GM23338 (cell line): ENCODE measurements at regions not wholly inside any gene's neighbourhood (a gene's known extent, or its start where the extent isn't known, plus 50 kb on each side); places are given as distances from the start of the nearest gene placed in this dataset.

Source experiments
- ATAC-seq: fragments of 200-7000 bp; cut with Tn5 transposase; 3 replicates; pipeline ENCODE4 v1.9.1; 2020
- DNase-seq: peaks from one replicate; pipeline ENCODE4 v3.0.0-alpha.2; 2015; ENCODE audit warnings: low spot score
- H2AFZ ChIP-seq: fragments of 200-600 bp; sonication (generic); 2 replicates; pipeline ENCODE4 v1.8.0; 2016; ENCODE audit warnings: antibody characterized with exemption, mild to moderate bottlenecking, moderate library complexity
- H3F3A ChIP-seq: fragments of 200-600 bp; sonication (generic); replicated peaks from 2 replicates; pipeline ENCODE4 v1.8.0; 2017; ENCODE audit warnings: antibody characterized with exemption, mixed run types, low read depth
- H3K27ac ChIP-seq: fragments of 200-600 bp; sonication (generic); 2 replicates; pipeline ENCODE4 v1.6.1; 2016; ENCODE audit warnings: low read depth
- H3K27me3 ChIP-seq: fragments of 200-600 bp; sonication (generic); 2 replicates; pipeline ENCODE4 v1.8.0; 2016; ENCODE audit warnings: mild to moderate bottlenecking, mixed run types, moderate library complexity; ENCODE audit not compliant: insufficient read depth
- H3K36me3 ChIP-seq: fragments of 200-600 bp; sonication (generic); 2 replicates; pipeline ENCODE4 v1.8.0; 2016; ENCODE audit warnings: mild to moderate bottlenecking; ENCODE audit not compliant: insufficient read depth
- H3K4me1 ChIP-seq: fragments of 200-600 bp; sonication (generic); 2 replicates; pipeline ENCODE4 v1.8.0; 2016; ENCODE audit warnings: mild to moderate bottlenecking, moderate library complexity; ENCODE audit not compliant: insufficient read depth
- H3K4me2 ChIP-seq: fragments of 200-600 bp; sonication (generic); 2 replicates; pipeline ENCODE4 v1.7.1; 2017; ENCODE audit warnings: mixed run types
- H3K4me3 ChIP-seq: fragments of 200-600 bp; sonication (generic); 2 replicates; pipeline ENCODE4 v1.6.1; 2016; ENCODE audit warnings: mixed run types
- H3K79me2 ChIP-seq: fragments of 200-600 bp; sonication (generic); replicated peaks from 2 replicates; pipeline ENCODE4 v1.8.0; 2017; ENCODE audit warnings: mild to moderate bottlenecking; ENCODE audit not compliant: insufficient read depth
- H3K9me2 ChIP-seq: fragments of 200-600 bp; sonication (generic); 2 replicates; pipeline ENCODE4 v1.8.0; 2017; ENCODE audit not compliant: insufficient read depth
- H4K20me1 ChIP-seq: fragments of 200-600 bp; sonication (generic); replicated peaks from 2 replicates; pipeline ENCODE4 v1.8.0; 2017; ENCODE audit warnings: mild to moderate bottlenecking; ENCODE audit not compliant: insufficient read depth
- H3K27ac Mint-ChIP-seq: 2 replicates; pipeline ENCODE4 v1.8.0; 2020; ENCODE audit warnings: inconsistent platforms, mild to moderate bottlenecking, moderate library complexity, mixed read lengths
- H3K27me3 Mint-ChIP-seq: 3 replicates; pipeline ENCODE4 v1.8.0; 2022; ENCODE audit warnings: low read depth, mild to moderate bottlenecking, moderate library complexity, mixed read lengths, inconsistent platforms; ENCODE audit not compliant: insufficient read depth, poor library complexity
- H3K36me3 Mint-ChIP-seq: 3 replicates; pipeline ENCODE4 v1.8.0; 2021; ENCODE audit warnings: low read depth, mild to moderate bottlenecking, inconsistent platforms, moderate library complexity, mixed read lengths
- H3K4me1 Mint-ChIP-seq: 3 replicates; pipeline ENCODE4 v1.8.0; 2020; ENCODE audit warnings: mild to moderate bottlenecking, inconsistent platforms, mixed read lengths
- H3K4me3 Mint-ChIP-seq: 3 replicates; pipeline ENCODE4 v1.8.0; 2021; ENCODE audit warnings: moderate library complexity, mild to moderate bottlenecking, inconsistent platforms, mixed read lengths
- H3K9me3 Mint-ChIP-seq: 3 replicates; pipeline ENCODE4 v1.8.0; 2020; ENCODE audit warnings: moderate library complexity, mild to moderate bottlenecking, inconsistent platforms, mixed read lengths
- CREB1 ChIP-seq: fragments of 250-450 bp; sonication (Bioruptor Pico); IDR thresholded peaks from 2 replicates; pipeline ENCODE4 v1.5.0; 2020; ENCODE audit warnings: low read depth, mild to moderate bottlenecking, moderate library complexity
- CTCF ChIP-seq, 2 experiments: fragments of 200-600 bp in 1 of 2; sonication (generic) in 1 of 2; conservative IDR thresholded peaks; 2 replicates each; pipeline versions ENCODE4 v1.5.1 to v1.6.1; 2016 to 2017; ENCODE audit warnings: antibody characterized with exemption in 2 of 2, low read depth in 2 of 2, mild to moderate bottlenecking in 2 of 2, moderate library complexity in 1 of 2
- ETS1 ChIP-seq: IDR thresholded peaks from 2 replicates; pipeline ENCODE4 v1.6.1; 2016; ENCODE audit warnings: antibody characterized with exemption
- EZH2 ChIP-seq: fragments of 200-600 bp; sonication (generic); IDR thresholded peaks from one replicate; pipeline ENCODE4 v1.8.0; 2017; ENCODE audit warnings: antibody characterized with exemption, mild to moderate bottlenecking, low read depth; ENCODE audit not compliant: unreplicated experiment
- EZH2phosphoT487 ChIP-seq: fragments of 200-600 bp; sonication (generic); IDR thresholded peaks from one replicate; pipeline ENCODE4 v1.8.1; 2018; ENCODE audit warnings: antibody characterized with exemption; ENCODE audit not compliant: unreplicated experiment
- JUNB ChIP-seq: IDR thresholded peaks from one replicate; pipeline ENCODE4 v1.6.1; 2016; ENCODE audit warnings: antibody characterized with exemption; ENCODE audit not compliant: unreplicated experiment
- NANOG ChIP-seq: IDR thresholded peaks from 2 replicates; pipeline ENCODE4 v1.6.1; 2016; ENCODE audit warnings: antibody characterized with exemption, borderline replicate concordance
- POLR2AphosphoS5 ChIP-seq: IDR thresholded peaks from 2 replicates; pipeline ENCODE4 v1.6.1; 2016; ENCODE audit warnings: antibody characterized with exemption, low read depth
- REST ChIP-seq: IDR thresholded peaks from one replicate; pipeline ENCODE4 v1.6.1; 2018; ENCODE audit warnings: antibody characterized with exemption; ENCODE audit not compliant: unreplicated experiment
- STAT1 ChIP-seq: IDR thresholded peaks from one replicate; pipeline ENCODE4 v1.6.1; 2016; ENCODE audit warnings: antibody characterized with exemption; ENCODE audit not compliant: unreplicated experiment
- ZNF114 ChIP-seq: fragments of 250-450 bp; sonication (Bioruptor Pico); IDR thresholded peaks from 2 replicates; pipeline ENCODE4 v1.5.0; 2020; ENCODE audit warnings: mild to moderate bottlenecking, moderate library complexity
- ZNF331 ChIP-seq: fragments of 250-450 bp; sonication (Bioruptor Pico); IDR thresholded peaks from 2 replicates; pipeline ENCODE4 v1.5.0; 2020; ENCODE audit warnings: low read depth, mild to moderate bottlenecking, moderate library complexity
- ZNF462 ChIP-seq: fragments of 250-450 bp; sonication (Bioruptor Pico); IDR thresholded peaks from 2 replicates; pipeline ENCODE4 v1.5.0; 2020; ENCODE audit warnings: mild to moderate bottlenecking, moderate library complexity

- Histone ChIP-seq H3K4me1 (no peaks in the 10 kb centered on the region), H4K20me1 (no peaks in the 10 kb centered on the region), H3K27me3 (no peaks in the 10 kb centered on the region), H3K4me2 (no peak overlapping the region), H3K4me3 (no peak overlapping the region), H3K36me3 (no peaks in the 10 kb centered on the region), H3K9me2 (peaks cover 10% of the 10 kb centered on the region; the same call in 1 of the 2 replicates), H3K27ac (no peak overlapping the region), H2AFZ (no peak overlapping the region), H3F3A (no peaks in the 10 kb centered on the region), H3K79me2 (no peaks in the 10 kb centered on the region)
- H3K27ac Mint-ChIP-seq = no peak overlapping the region
- H3K9me3 Mint-ChIP-seq = peaks cover 7% of the 10 kb centered on the region; the same call in 1 of the 3 replicates
- H3K36me3 Mint-ChIP-seq = no peaks in the 10 kb centered on the region
- H3K4me1 Mint-ChIP-seq = no peaks in the 10 kb centered on the region
- TF ChIP-seq CTCF (conservative IDR thresholded peaks at IDR 0.05; ENCODE audit: low read depth in 2 of 2) (no peak), EZH2 (no peak), EZH2phosphoT487 (no peak), ZNF114 (CRISPR knock-in tag) (no peak), JUNB (no peak), ZNF462 (CRISPR knock-in tag) (no peak), ETS1 (no peak), CREB1 (CRISPR knock-in tag) (no peak), ZNF331 (CRISPR knock-in tag) (no peak), POLR2AphosphoS5 (no peak), NANOG (no peak), STAT1 (no peak), REST (no peak)
- DNase-seq = no peak
- H3K4me3 Mint-ChIP-seq = no peak overlapping the region
- ATAC-seq = no peak
- H3K27me3 Mint-ChIP-seq = no peaks in the 10 kb centered on the region
Measured at GRCh38 chr1:56025942-56026341, 553.4 kb downstream of the PLPP3 start.
